Bone marrow (tissue), 2 donors: ENCODE measurements at regions not wholly inside any gene's neighbourhood (a gene's known extent, or its start where the extent isn't known, plus 50 kb on each side); places are given as distances from the start of the nearest gene placed in this dataset.
"Not testable (repeated sequence)": the region's sequence is repeated elsewhere in the genome, so short reads cannot be mapped to it uniquely, and the experiment has no call there.

Experiments used
- DNase-seq, 2 donors: peaks; one replicate each; lab custom pipeline; 2025; lab: John Stamatoyannopoulos, UW

DNA sequence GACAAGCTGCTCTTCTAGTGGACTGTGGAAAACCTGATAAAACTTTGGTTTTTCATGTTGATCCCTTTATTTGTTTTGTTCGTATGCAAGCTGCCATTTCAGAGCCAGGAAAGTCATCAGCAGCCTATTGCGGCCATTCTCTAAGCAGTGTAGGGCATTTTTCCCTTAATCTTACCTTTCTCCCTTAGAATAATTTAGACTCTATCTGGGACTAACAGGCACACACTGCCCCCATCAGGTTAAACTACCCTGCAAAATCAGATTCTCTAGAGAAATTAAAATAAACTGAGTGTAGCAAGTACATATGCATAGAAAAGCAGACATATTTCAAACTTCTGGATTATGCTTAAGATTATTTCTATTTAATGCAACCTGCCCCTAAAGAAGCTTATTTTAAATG lies 347.5 kb downstream of the METTL4 start:
- no peak for DNase-seq

GRCh38 chr18:2236232-2236631 lies 335.1 kb downstream of the METTL4 start:
- no peak for DNase-seq

DNA sequence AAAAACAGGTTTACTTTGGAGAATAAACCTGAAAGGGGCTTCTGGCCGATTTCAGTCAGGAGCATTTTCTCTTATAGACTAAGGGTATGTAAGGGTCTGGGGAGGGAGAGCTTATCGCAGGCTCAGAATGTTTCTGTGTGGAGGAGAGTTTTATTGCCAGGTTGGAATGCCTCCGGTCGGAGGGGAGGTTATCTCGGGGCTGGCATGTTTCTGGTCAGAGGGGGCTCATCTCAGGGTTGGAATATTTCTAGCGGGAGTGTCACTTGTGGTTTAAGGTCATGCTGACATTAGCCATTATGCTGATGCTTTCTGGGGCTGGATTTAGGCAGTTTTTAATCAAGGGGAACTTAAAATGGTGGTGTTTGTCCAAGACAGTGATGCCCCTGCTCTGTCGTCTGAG lies 333.6 kb downstream of the METTL4 start:
- DNase-seq = no peak

- DNase-seq = no peak
Measured at GRCh38 chr18:2240311-2240705, 331.0 kb downstream of the METTL4 start.

- DNase-seq = no peak
Measured at GRCh38 chr18:2244641-2245040, 326.7 kb downstream of the METTL4 start.

DNA sequence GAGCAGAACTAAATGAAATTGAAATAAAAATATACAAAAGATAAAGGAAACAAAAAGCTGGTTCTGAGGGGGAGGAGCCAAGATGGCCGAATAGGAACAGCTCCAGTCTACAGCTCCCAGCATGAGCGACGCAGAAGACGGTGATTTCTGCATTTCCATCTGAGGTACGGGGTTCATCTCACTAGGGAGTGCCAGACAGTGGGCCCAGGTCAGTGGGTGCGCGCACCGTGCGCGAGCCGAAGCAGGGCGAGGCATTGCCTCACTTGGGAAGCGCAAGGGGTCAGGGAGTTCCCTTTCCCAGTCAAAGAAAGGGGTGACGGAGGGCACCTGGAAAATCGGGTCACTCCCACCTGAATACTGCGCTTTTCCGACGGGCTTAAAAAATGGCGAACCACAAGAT lies 324.2 kb downstream of the METTL4 start:
- not testable (repeated sequence) for DNase-seq

GRCh38 chr18:2254977-2255376 lies 316.3 kb downstream of the METTL4 start:
- no peak for DNase-seq

- DNase-seq = no peak
Measured at GRCh38 chr18:2256577-2256976, 314.7 kb downstream of the METTL4 start.

DNA sequence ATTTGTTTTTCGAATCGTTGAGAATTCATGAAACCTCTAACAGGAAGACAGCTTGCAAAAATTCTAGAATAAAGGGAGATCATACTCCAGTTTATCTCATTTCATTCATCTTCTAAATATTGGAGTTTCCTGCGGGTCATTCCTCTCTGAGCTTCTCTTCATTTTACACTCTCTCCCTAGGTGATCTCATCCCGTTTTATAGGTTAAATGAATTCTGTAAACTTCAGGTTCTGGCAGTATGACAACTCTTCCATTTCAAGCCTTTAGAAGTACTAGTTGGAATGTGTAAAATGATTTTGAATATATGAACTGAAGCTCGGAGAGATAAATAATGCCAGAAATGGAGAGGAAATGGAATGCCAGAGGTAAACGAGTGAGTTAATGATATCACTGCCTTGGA lies 312.4 kb downstream of the METTL4 start:
- no peak for DNase-seq

- no peak for DNase-seq
Measured at GRCh38 chr18:2263303-2263890, 307.9 kb downstream of the METTL4 start.

- no peak for DNase-seq
Measured at GRCh38 chr18:2274613-2275012, 296.7 kb downstream of the METTL4 start.

DNA sequence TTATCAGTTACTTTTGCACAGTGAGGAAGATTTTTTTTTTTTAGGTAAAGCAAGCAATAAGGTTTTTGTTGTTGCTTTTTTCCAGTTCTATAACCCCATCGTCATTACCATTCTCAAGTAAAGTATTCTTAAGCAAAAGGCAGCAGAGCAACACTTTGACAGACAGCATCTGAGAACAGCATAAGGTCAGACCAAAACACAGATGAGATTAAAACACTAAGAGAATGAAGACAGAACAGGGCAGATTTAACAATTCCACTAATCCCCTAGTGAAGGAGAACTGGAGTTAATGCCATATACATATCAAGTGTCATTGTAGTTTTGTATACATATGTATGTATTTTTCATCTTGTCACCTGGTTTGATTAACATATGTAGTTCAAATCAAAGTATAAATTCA lies 290.2 kb downstream of the METTL4 start:
- DNase-seq = no peak

GRCh38 chr18:2281523-2282199 lies 289.6 kb downstream of the METTL4 start:
- DNase-seq = no peak

DNA sequence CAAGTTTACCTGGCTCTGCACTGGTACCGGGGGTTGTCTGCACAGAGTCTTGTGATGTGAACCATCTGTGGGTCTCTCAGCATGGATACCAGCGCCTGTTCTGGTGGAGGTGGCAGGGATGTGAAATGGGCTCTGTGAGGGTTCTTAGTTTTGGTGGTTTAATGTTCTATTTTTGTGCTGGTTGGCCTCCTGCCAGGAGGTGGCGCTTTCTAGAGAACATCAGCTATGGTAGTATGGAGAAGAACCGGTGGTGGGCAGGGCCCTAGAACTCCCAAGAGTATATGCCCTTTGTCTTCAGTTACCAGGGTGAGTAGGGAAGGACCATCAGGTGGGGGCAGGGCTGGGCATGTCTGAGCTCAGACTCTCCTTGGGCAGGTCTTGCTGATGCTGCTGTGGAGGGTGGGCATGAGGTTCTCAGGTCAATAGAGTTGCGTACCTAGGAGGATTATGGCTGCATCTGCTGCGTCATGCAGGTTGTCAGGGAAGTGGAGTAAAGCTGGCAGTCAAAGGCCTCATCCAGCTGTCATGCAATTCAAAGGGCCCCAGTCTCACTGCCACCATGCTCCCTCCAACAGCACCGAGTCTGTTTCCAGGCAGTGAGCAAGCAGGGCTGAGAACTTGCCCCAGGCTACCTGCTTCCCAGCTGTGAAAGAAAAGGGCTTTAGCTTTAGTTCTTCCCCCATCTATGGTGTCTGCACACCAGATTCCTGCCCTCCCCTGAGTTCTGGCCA lies 278.0 kb downstream of the METTL4 start:
- no peak for DNase-seq

GRCh38 chr18:2301316-2301715 lies 270.0 kb downstream of the METTL4 start:
- DNase-seq = no peak

DNA sequence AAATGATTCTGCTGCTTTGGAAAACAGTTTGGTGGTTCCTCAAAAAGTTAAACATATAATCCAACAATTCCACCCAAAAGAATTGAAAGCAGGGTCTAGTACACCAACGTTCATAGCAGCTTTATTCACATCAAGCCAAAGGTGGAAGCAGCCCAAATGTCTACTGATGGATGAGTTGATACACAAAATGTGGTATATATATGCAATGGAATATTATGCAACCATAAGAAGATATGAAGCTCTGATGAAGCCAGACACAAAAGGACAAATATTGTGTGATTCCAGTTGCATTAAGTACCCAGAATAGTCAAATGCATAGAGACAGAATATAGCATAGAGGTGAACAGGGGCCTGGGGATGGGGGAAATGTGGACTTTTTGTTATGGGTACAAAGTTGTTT lies 269.3 kb downstream of the METTL4 start:
- DNase-seq = no peak

- DNase-seq = no peak
Measured at GRCh38 chr18:2302628-2303516, 268.4 kb downstream of the METTL4 start.

DNA sequence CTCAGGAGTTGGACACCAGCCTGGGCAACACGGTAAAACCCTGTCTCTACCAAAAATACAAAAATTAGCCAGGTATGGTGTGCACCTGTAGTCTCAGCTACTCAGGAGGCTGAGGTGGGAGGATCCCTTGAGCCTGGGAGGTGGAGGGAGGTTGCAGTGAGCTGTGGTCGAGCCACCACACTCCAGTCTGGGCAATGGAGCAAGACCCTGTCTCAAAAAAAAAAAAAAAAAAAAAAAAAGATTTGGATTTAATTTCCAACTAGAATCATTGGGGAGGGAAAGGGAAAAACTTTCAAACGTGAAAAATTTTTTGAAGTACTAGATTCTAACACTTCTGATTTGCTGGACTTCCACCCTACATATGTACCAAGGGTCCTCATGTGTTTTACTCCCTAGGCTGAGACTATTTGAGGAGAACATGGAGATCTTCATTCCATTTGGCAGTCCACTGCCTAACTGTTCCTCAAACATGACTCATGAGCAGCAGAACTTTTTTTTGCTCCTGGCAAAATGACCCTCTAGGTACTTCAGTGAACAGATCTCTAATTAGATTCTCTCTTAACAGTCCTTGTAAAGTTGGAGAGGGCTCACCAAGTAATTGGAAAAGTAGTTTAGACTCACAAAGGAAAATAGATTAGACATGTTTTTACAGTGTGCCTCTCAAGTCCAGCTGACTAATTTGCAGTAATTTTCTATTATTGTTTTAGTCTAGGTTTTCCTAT lies 267.6 kb downstream of the METTL4 start:
- DNase-seq = no peak

- no peak for DNase-seq
Measured at GRCh38 chr18:2304378-2305175, 266.7 kb downstream of the METTL4 start.

DNA sequence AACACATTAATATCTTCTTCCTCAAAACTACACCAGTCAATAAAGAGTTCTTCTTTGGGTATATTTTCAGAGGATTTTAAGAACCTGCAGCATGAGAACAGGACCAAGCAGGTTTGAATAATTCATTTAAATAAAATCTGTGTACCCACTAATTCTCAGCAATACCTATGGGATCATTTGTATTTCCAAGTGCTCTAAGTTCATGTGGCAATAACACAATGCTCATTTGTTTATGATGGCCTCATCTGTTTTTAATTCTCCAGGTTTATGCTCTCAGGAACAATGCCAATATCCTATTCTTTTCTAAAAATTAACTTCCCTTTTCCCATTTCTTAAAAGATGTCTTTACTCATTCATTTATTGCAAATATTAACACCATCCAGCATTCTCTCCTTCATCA lies 264.7 kb downstream of the METTL4 start:
- DNase-seq = no peak

DNA sequence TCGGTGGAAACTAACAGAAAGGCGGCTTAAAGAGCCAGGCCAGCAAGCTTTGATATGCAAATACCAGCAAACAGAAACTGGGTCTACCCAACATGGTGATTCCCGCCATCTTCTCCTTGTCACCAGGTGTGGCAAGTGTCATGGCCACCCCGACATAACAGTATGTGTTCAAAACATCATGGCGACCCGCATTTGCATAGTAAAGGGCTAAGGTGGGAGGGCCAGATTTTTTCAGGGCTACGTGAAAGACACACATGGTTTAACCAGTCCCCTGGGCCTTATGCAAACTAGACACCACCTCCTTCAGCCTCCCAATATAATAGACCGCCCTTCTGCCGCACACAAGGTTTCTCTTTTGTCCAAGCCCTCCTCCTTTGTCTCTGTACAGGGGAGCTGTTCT lies 260.4 kb downstream of the METTL4 start:
- no peak for DNase-seq
